ENCODE measurements at regions not wholly inside any gene's neighbourhood (a gene's known extent, or its start where the extent isn't known, plus 50 kb on each side); places are given as distances from the start of the nearest gene placed in this dataset.

- H3K27ac Mint-ChIP-seq (ENCODE audit: unreplicated experiment) = no peak overlapping the region
- intact Hi-C loops (cut with micrococcal nuclease; ENCODE audit: unreplicated experiment) = no loop called here
Observed at GRCh38 chr12:132409495-132410295, 80.3 kb upstream of the FBRSL1 start.

DNA sequence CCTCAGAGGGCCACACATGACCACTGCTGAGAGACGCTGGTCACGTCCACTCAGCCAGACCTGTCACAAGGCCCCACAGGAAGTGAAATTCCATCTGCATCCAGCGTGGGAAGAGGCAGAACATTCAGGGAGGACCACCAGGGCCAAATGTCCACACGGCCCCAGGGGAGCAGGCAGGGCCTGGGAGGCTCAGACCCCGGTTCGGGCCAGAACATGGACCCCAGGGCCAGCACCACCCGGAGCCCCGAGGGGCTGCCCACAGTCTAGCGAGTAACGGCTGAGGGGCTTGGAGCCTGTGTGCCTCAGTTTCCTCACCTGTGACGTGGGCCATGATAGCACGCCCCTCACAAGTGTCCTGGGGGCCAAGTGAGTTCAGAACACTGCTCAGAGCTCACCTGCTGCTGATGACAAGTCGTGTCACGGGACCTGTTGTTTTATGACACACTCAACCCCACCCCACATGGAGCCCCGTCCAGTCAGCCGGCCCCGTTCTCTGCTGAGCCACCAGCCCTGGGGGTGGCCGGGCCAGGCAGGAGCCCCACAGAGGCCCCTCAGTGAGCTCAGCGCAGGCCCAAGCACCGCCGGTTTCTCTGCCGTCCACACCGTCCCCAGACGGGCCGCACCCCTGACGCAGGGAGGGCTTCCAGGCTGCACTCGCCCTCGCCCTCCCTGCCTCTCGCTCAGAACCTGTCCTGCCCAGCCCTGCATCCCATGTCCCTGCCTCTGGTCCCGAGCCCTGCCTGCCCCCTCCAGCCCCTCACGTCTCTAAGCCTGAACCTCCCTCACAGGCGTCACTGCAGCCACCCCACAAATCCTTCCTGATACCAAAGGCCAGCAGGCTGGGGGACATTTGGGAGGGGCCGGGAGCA is 79.5 kb upstream of the GALNT9 start:
- intact Hi-C loops (cut with micrococcal nuclease; ENCODE audit: unreplicated experiment) = no loop called here
- H3K9me3 Mint-ChIP-seq (ENCODE audit: low read depth, unreplicated experiment) = no peaks in the 10 kb centered on the region
- CTCF ChIA-PET = interaction anchor here (1.9 kb wide), 1 partner anchor 206 kb away, joined by 4 read pairs; no protein-coding TSS in a partner anchor
- no peak overlapping the region for H3K4me3 Mint-ChIP-seq (ENCODE audit: low read depth, unreplicated experiment)
- no TSS peak for BruUV-seq (replicated peaks)
- H3K27me3 Mint-ChIP-seq (ENCODE audit: unreplicated experiment) = peaks cover 70% of the 10 kb centered on the region
- no peak overlapping the region for H3K27ac Mint-ChIP-seq (ENCODE audit: unreplicated experiment)
- DNase-seq = no peak
- TF ChIP-seq, protein P1, sequence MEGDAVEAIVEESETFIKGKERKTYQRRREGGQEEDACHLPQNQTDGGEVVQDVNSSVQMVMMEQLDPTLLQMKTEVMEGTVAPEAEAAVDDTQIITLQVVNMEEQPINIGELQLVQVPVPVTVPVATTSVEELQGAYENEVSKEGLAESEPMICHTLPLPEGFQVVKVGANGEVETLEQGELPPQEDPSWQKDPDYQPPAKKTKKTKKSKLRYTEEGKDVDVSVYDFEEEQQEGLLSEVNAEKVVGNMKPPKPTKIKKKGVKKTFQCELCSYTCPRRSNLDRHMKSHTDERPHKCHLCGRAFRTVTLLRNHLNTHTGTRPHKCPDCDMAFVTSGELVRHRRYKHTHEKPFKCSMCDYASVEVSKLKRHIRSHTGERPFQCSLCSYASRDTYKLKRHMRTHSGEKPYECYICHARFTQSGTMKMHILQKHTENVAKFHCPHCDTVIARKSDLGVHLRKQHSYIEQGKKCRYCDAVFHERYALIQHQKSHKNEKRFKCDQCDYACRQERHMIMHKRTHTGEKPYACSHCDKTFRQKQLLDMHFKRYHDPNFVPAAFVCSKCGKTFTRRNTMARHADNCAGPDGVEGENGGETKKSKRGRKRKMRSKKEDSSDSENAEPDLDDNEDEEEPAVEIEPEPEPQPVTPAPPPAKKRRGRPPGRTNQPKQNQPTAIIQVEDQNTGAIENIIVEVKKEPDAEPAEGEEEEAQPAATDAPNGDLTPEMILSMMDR (IDR thresholded peaks at IDR 0.05; ENCODE audit: unreplicated experiment) = no peak
- peaks cover 6% of the 10 kb centered on the region for H3K36me3 Mint-ChIP-seq (ENCODE audit: insufficient read depth, unreplicated experiment)
- no peaks in the 10 kb centered on the region for H3K4me1 Mint-ChIP-seq (ENCODE audit: low read depth, unreplicated experiment)

More at GRCh38 chr12:132409495-132410295, 80.3 kb upstream of the FBRSL1 start:
- peaks cover 65% of the 10 kb centered on the region for H3K27me3 Mint-ChIP-seq (ENCODE audit: unreplicated experiment)
- TF ChIP-seq, protein P1 (IDR thresholded peaks at IDR 0.05; ENCODE audit: unreplicated experiment) = no peak
- no peaks in the 10 kb centered on the region for H3K4me1 Mint-ChIP-seq (ENCODE audit: low read depth, unreplicated experiment)
- no peak for DNase-seq
- CTCF ChIA-PET = interaction anchor here (1.9 kb wide), 1 partner anchor 205 kb away, joined by 4 read pairs; no protein-coding TSS in a partner anchor
- H3K9me3 Mint-ChIP-seq (ENCODE audit: low read depth, unreplicated experiment) = no peaks in the 10 kb centered on the region
- H3K36me3 Mint-ChIP-seq (ENCODE audit: insufficient read depth, unreplicated experiment) = peaks cover 6% of the 10 kb centered on the region
- H3K4me3 Mint-ChIP-seq (ENCODE audit: low read depth, unreplicated experiment) = no peak overlapping the region
- BruUV-seq (replicated peaks) = no TSS peak

GRCh38 chr12:132407992-132408391 is 78.6 kb upstream of the GALNT9 start:
- DNase-seq = no peak
- Mint-ChIP-seq H3K27me3 (ENCODE audit: unreplicated experiment) (peaks cover 78% of the 10 kb centered on the region), H3K4me1 (ENCODE audit: low read depth, unreplicated experiment) (no peaks in the 10 kb centered on the region), H3K36me3 (ENCODE audit: insufficient read depth, unreplicated experiment) (peaks cover 6% of the 10 kb centered on the region), H3K27ac (ENCODE audit: unreplicated experiment) (no peak overlapping the region), H3K9me3 (ENCODE audit: low read depth, unreplicated experiment) (no peaks in the 10 kb centered on the region), H3K4me3 (ENCODE audit: low read depth, unreplicated experiment) (no peak overlapping the region)
- CTCF ChIA-PET = no interaction called here
- BruUV-seq (replicated peaks) = no TSS peak
- intact Hi-C loops (cut with micrococcal nuclease; ENCODE audit: unreplicated experiment) = no loop called here
- TF ChIP-seq, protein P1 (IDR thresholded peaks at IDR 0.05; ENCODE audit: unreplicated experiment) = no peak

GRCh38 chr12:132407451-132407961 is 78.1 kb upstream of the GALNT9 start:
- no peaks in the 10 kb centered on the region for H3K9me3 Mint-ChIP-seq (ENCODE audit: low read depth, unreplicated experiment)
- H3K27me3 Mint-ChIP-seq (ENCODE audit: unreplicated experiment) = peaks cover 83% of the 10 kb centered on the region
- intact Hi-C loops (cut with micrococcal nuclease; ENCODE audit: unreplicated experiment) = no loop called here
- BruUV-seq (replicated peaks) = no TSS peak
- H3K4me3 Mint-ChIP-seq (ENCODE audit: low read depth, unreplicated experiment) = no peak overlapping the region
- H3K27ac Mint-ChIP-seq (ENCODE audit: unreplicated experiment) = no peak overlapping the region
- CTCF ChIA-PET = no interaction called here
- H3K4me1 Mint-ChIP-seq (ENCODE audit: low read depth, unreplicated experiment) = no peaks in the 10 kb centered on the region
- H3K36me3 Mint-ChIP-seq (ENCODE audit: insufficient read depth, unreplicated experiment) = peaks cover 6% of the 10 kb centered on the region
- TF ChIP-seq, protein P1 (IDR thresholded peaks at IDR 0.05; ENCODE audit: unreplicated experiment) = no peak
- DNase-seq = no peak

Data from Calu3 (cell line).